ENCODE measurements at regions not wholly inside any gene's neighbourhood (a gene's known extent, or its start where the extent isn't known, plus 50 kb on each side); places are given as distances from the start of the nearest gene placed in this dataset.
"Not testable (repeated sequence)": the region's sequence is repeated elsewhere in the genome, so short reads cannot be mapped to it uniquely, and the experiment has no call there.

DNA sequence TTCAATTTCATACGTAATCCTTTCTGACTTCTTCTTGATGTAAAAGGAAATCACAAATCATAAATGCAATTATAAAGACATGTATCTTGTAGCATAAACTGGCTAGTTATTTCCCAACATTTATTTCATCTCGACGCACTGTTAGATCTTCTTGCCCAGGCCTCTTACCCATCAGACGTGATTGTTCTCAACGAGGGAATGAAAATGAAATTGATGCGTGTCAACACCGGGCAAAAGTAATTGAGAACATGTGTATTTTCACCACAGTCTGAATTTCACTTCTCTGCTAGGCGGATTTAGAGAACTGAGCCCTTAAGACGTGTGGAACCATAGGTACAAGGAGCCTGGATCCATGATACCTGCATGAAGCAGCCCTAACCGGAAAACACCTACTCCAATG, 519.7 kb downstream of the KCNT2 start:
- DNase-seq: no peak

- peak; percentile 57 for DNase-seq
These were observed 529.5 kb downstream of the KCNT2 start for GRCh38 chr1:196078691-196079090.

GRCh38 chr1:196075621-196076020, 532.6 kb downstream of the KCNT2 start:
- DNase-seq: no peak

DNA sequence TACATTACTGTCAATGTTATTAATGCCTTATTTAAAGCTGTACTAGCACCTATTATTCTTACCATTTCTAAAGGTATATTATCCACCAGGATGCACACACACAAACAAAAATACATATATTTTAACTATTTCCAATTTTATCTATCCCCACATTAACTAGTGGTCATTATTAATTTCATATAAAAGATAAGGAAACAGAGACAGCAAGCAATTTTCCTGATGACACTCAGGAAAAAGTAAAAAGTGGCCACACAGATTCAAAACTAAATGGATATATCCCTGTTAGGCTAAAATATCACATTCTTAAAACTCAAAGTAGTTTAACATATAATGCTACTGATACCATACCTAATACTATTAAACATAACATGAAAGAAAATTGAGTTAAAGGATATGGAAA, 534.1 kb downstream of the KCNT2 start:
- DNase-seq: no peak

DNA sequence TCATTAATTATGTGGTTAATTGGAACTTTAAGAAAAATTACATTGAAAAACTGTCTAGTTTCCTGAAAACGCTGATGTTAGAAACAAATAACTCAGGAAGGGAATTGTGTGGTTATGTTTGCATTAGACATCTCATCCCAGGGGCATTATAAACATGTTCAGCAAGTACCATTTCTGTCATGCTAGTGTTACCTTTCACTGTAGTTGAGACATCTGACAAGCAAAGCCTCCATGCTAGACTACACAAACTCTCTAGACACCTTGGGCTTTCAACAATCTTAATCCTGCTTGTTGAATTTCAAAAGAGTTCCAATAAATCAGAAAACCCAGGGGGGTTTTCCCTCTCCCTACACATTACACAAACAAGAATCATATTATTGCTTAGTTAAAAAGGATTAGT, 536.8 kb downstream of the KCNT2 start:
- peak; percentile 61 for DNase-seq

GRCh38 chr1:196070940-196071339, 537.3 kb downstream of the KCNT2 start:
- no peak for DNase-seq

DNA sequence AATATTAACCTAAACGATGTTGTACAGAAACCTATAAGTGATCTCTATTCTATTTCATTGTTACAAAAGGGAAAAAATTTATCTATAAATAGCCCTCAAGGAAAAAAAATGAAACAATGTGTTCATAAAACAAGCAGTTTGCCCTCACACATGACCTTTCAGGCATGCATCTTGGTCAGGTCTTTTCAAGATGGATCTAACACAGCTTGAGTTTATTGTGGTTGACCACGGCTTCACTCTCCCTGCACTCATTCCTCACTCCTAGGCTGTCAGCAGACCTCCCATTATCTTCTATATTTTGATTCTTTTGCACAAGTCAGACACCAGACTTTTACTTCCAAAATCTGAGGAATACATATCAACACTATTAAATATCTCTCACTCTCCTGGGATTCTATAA, 544.3 kb downstream of the KCNT2 start:
- DNase-seq: no peak

- peak; percentile 14 for DNase-seq
These were observed 544.9 kb downstream of the KCNT2 start for GRCh38 chr1:196063294-196063693.

GRCh38 chr1:196060539-196060938, 547.7 kb downstream of the KCNT2 start:
- DNase-seq: no peak

DNA sequence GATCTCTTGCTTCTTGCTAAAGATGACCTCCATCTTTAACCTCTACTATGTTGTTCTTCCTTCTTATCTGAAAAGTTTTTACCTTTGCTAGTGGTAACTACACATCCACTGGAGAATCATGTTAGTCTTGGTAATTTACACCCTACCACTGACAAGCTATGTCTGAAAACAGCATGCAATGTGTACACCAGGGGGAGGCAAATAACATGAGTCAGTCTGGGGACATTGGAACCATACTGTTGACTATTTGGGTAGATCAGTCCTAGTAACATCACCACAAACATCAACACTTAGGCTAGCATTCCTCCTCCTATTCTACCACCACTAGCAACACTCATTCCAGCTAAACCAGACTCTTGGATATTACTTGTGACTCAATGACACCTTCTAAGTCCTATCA, 549.0 kb downstream of the KCNT2 start:
- no peak for DNase-seq

DNA sequence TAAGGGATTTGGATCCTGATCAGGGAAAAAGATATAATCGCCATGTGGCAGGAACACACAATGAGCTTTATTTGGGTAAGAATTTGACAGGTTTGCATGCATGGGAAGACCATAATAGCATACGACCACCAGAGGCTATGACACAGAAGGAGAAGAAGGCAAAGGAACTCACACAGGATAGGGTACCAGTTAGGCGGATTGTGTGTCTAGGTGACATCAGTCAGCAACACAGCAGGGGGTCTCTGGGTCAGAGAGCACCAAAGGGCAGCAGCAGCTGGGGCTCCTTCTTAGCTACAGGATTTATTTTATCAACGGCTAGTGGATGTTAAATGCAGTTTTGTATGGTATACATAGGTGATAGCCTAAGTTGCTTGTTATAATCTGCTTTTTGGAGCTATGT, 551.3 kb downstream of the KCNT2 start:
- DNase-seq: peak; percentile 27

GRCh38 chr1:196049407-196049806, 558.8 kb downstream of the KCNT2 start:
- no peak for DNase-seq

DNA sequence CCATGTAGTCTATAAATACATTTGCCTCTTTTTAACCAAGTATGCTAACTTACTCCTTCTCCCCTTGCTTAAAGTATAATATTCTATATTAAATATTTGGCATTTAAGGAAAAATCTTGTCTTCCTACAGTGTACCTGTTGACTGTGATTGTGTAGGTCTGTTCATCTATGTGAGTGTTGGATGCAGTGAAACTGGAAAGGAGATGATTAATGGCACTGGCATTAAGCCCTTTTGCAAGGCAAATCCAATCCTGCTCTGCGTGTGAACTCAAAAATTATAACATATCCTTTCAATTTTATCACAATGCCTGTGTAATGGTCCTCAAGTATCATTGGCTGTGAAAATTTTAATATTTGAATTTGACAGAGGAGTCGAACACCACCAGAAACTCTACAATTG, 565.0 kb downstream of the KCNT2 start:
- DNase-seq: no peak

DNA sequence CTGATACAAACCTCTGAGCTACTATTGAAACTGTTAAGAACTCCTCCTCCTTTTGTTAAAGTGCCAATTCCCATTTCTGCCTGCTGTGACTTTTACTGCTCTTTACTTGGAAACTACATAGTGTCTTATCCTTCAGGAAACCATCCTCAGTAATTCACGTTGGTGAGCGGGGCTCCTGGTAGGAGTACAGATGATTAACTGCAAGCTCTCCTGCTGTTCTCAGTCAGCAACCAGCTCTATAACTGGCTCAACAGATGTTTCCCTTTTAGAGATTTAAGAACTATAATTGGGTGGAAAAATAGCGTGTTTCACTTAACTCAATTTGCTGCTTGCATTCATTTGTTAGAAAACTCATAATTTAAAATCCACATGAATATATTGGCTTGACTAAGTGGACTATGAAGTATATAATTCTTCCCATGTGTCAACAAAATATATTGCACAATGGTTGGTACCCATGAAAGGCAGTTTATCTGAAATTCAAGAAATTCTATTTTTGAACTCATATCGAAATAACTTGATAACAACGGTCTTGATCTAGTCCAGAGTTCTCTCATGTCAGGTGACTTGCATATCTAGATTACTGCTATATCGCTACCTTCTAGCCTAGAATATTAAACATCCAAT, 574.0 kb downstream of the KCNT2 start:
- DNase-seq: peak; percentile 11

DNA sequence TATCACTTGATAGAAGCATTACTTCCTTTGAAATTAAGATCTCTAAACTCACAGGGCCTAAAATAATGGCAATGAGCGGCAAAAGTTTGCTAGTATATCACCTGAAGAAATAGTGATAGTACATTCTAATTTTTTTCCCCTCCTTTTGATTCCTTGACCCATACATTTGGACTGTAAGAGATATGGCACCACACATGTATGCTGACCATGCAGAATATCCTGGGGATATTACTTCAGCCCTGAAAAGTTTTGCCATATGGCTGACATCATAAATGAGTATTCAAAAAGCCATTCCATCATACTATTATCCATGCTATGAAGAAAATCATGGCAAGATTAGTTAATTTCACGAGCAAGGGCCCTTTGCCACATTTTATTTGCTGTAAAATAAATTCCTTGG, 576.9 kb downstream of the KCNT2 start:
- not testable (repeated sequence) for DNase-seq

DNA sequence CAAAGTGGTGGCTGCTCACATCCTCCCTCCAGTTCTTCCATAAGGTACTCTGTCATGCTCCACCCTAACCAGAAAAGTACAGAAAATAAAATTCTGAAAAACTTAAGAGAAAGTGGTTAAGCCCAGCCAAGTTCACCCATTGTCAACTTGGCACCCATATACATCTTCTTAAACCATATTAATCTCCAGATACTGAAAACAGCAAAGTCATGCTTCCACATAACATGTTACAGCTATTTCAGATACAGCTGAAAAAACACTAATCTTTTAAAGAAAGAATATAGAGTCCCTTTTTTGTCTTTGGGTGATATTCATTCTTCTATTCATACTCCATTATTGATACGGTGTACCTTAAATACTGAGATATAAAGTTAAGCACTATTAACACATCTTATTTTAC, 577.8 kb downstream of the KCNT2 start:
- no peak for DNase-seq

- no peak for DNase-seq
These were observed 578.8 kb downstream of the KCNT2 start for GRCh38 chr1:196029410-196029809.

GRCh38 chr1:196027127-196027526, 581.1 kb downstream of the KCNT2 start:
- no peak for DNase-seq

DNA sequence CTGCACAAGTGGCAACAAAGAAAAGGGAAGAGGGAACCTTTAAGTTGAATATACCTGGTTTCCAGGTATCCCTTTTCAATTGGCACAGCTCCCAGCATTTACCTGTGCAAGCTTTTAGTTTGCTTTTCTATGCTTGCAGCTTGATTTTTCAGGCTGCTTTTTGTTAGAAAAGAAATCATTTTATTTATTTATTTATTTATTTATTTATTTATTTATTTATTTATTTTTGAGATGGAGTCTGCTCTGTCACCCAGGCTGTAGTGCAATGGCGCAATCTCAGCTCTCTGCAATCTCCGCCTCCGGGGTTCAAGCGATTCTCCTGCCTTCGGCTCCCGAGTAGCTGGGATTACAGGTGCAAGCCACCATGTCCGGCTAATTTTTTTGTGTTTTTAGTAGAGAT, 587.1 kb downstream of the KCNT2 start:
- DNase-seq: not testable (repeated sequence)

- DNase-seq: no peak
These were observed 598.9 kb downstream of the KCNT2 start for GRCh38 chr1:196009362-196009761.

GRCh38 chr1:196007763-196008162, 600.5 kb downstream of the KCNT2 start:
- DNase-seq: no peak

GRCh38 chr1:196005426-196005825, 602.8 kb downstream of the KCNT2 start:
- no peak for DNase-seq

- not testable (repeated sequence) for DNase-seq
These were observed 603.9 kb downstream of the KCNT2 start for GRCh38 chr1:196004388-196004787.

GRCh38 chr1:196002906-196003305, 605.3 kb downstream of the KCNT2 start:
- peak; percentile 2 for DNase-seq

DNA sequence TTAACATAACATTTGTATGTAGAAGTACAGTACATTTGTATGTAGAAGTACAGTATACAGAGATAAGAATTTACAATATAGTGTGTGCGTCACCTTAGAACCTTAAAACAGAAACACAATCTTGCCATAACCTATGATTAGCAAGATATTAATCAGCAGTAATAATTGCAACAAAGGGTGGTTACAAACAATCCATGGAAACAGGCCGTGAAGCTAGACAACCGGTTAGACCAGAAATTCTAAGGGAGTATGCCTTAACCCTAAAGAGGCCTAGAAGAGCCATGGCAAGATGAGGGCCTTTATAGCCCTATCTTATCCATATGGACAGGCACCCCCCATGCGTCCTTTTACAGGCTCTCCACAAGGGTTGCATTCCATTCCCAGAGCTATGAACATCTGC, 605.9 kb downstream of the KCNT2 start:
- DNase-seq: not testable (repeated sequence)

GRCh38 chr1:196001188-196001587, 607.1 kb downstream of the KCNT2 start:
- no peak for DNase-seq

All from NCI-H2171 treated with DMSO at 0.1 percent for 48 hours (cell line).